Cardiac fibroblast (primary cell): ENCODE measurements at regions not wholly inside any gene's neighbourhood (a gene's known extent, or its start where the extent isn't known, plus 50 kb on each side); places are given as distances from the start of the nearest gene placed in this dataset.

Experiments
- DNase-seq, 2 donors: peaks; one replicate each; pipeline versions ENCODE4 v3.0.0 to v3.0.0-alpha.2; 2010; ENCODE audit warnings: low read depth in 2 of 2
- H3K4me3 ChIP-seq, 2 donors: replicated peaks in 1 of 2; 1 replicate in 1 of 2; 2 replicates in 1 of 2; pipeline ENCODE4 v1.5.1; 2011; ENCODE audit warnings: low read depth in 2 of 2, low read length in 2 of 2, mild to moderate bottlenecking in 2 of 2, moderate library complexity in 1 of 2
- TF ChIP-seq, protein P1 (sequence below): IDR thresholded peaks from one replicate; pipeline ENCODE4 v1.5.1; 2011; ENCODE audit warnings: low read depth, mild to moderate bottlenecking, low read length, inconsistent platforms

DNA sequence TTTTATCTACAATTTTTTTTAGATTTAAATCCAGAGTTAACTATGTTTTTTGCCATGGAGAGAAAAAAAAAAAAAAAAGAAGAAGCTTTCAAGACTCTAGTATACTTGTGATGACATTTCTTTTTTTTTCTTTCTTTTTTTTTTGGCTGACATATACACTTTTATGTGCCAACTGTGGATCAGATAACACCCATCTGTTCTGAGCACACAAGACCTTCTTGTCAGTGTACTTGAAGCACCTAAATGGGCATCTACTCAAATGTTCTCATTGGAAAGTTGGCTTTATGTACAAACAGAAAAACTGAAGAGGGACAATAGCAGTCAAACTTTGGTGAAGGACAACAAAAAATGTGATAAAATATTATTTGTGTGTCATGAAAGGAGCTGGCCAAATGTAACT lies 904.5 kb downstream of the GRIK2 start:
- no peak overlapping the region for H3K4me3 ChIP-seq
- no peak for DNase-seq
- TF ChIP-seq, protein P1, sequence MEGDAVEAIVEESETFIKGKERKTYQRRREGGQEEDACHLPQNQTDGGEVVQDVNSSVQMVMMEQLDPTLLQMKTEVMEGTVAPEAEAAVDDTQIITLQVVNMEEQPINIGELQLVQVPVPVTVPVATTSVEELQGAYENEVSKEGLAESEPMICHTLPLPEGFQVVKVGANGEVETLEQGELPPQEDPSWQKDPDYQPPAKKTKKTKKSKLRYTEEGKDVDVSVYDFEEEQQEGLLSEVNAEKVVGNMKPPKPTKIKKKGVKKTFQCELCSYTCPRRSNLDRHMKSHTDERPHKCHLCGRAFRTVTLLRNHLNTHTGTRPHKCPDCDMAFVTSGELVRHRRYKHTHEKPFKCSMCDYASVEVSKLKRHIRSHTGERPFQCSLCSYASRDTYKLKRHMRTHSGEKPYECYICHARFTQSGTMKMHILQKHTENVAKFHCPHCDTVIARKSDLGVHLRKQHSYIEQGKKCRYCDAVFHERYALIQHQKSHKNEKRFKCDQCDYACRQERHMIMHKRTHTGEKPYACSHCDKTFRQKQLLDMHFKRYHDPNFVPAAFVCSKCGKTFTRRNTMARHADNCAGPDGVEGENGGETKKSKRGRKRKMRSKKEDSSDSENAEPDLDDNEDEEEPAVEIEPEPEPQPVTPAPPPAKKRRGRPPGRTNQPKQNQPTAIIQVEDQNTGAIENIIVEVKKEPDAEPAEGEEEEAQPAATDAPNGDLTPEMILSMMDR = no peak
